SK-N-SH (cell line): ENCODE measurements at regions not wholly inside any gene's neighbourhood (a gene's known extent, or its start where the extent isn't known, plus 50 kb on each side); places are given as distances from the start of the nearest gene placed in this dataset.

ENCODE experiments used
- CTCF ChIA-PET: fragments of 300-600, 350-600 bp; formaldehyde crosslinking; extraction: SDS; loops from one replicate; lab custom pipeline; 2021; lab: Yijun Ruan, JAX
- POLR2A ChIA-PET: fragments of 350-600 bp; sonication (Branson Sonifier 250); formaldehyde crosslinking; extraction: SDS; loops from one replicate; lab custom pipeline; 2020; ENCODE audit warnings: antibody characterized with exemption, inconsistent platforms; lab: Yijun Ruan, JAX
- DNase-seq: peaks from one replicate; pipeline ENCODE4 v3.0.0; 2012
- H2AFZ ChIP-seq: fragments of 200-600 bp; sonication (generic); 2 replicates; pipeline ENCODE4 v1.8.1; 2016; ENCODE audit warnings: antibody characterized with exemption, mild to moderate bottlenecking, low read depth
- H3F3A ChIP-seq: fragments of 200-600 bp; sonication (generic); replicated peaks from 2 replicates; pipeline ENCODE3; 2016; ENCODE audit warnings: antibody characterized with exemption, mild to moderate bottlenecking; ENCODE audit not compliant: insufficient read depth
- H3K27ac ChIP-seq, 2 experiments: fragments of 200-500 bp in 1 of 2; fragments of 200-600 bp in 1 of 2; sonication (Bioruptor generic) in 1 of 2; sonication (generic), shearing (Covaris generic) in 1 of 2; 2 replicates each; pipeline versions ENCODE4 v1.5.1 to v1.6.1; 2014 to 2016; ENCODE audit warnings: low read depth in 2 of 2, inconsistent platforms in 1 of 2, low read length in 1 of 2, mild to moderate bottlenecking in 1 of 2, mixed read lengths in 1 of 2
- H3K27me3 ChIP-seq: fragments of 200-600 bp; sonication (generic), shearing (Covaris generic); 2 replicates; pipeline ENCODE4 v1.6.1; 2016; ENCODE audit warnings: mixed run types; ENCODE audit not compliant: insufficient read depth
- H3K36me3 ChIP-seq, 2 experiments: fragments of 200-500 bp in 1 of 2; fragments of 200-600 bp in 1 of 2; sonication (Bioruptor generic) in 1 of 2; sonication (generic) in 1 of 2; replicated peaks in 1 of 2; 2 replicates each; pipeline versions ENCODE3 to v1.5.1; 2014 to 2016; ENCODE audit warnings: low read length in 1 of 2, mild to moderate bottlenecking in 1 of 2; ENCODE audit not compliant: insufficient read depth in 2 of 2, control insufficient read depth in 1 of 2
- H3K4me1 ChIP-seq, 2 experiments: fragments of 200-500 bp in 1 of 2; fragments of 200-600 bp in 1 of 2; sonication (Bioruptor generic) in 1 of 2; sonication (generic), shearing (Covaris generic) in 1 of 2; 2 replicates each; pipeline versions ENCODE4 v1.5.1 to v1.6.1; 2014 to 2016; ENCODE audit warnings: low read depth in 1 of 2, low read length in 1 of 2, mixed run types in 1 of 2; ENCODE audit not compliant: insufficient read depth in 2 of 2, control insufficient read depth in 1 of 2
- H3K4me2 ChIP-seq: fragments of 200-600 bp; sonication (generic), shearing (Covaris generic); 2 replicates; pipeline ENCODE4 v1.6.1; 2017; ENCODE audit warnings: mixed run types
- H3K4me3 ChIP-seq, 2 experiments: fragments of 200-500 bp in 1 of 2; fragments of 200-600 bp in 1 of 2; sonication (Bioruptor generic) in 1 of 2; sonication (generic), shearing (Covaris generic) in 1 of 2; 2 replicates each; pipeline versions ENCODE4 v1.5.1 to v1.8.1; 2014 to 2016; ENCODE audit warnings: low read depth in 2 of 2, inconsistent platforms in 1 of 2, low read length in 1 of 2, mild to moderate bottlenecking in 1 of 2, mixed read lengths in 1 of 2, moderate library complexity in 1 of 2
- H3K79me2 ChIP-seq: fragments of 200-600 bp; sonication (generic); 2 replicates; pipeline ENCODE4 v1.8.1; 2017; ENCODE audit warnings: mild to moderate bottlenecking; ENCODE audit not compliant: insufficient read depth
- H3K9ac ChIP-seq: fragments of 200-600 bp; sonication (generic); 2 replicates; pipeline ENCODE4 v1.6.1; 2017; ENCODE audit warnings: mixed run types
- H3K9me2 ChIP-seq: fragments of 200-600 bp; sonication (generic); 2 replicates; pipeline ENCODE4 v1.6.1; 2017; ENCODE audit warnings: mixed run types
- H3K9me3 ChIP-seq: fragments of 200-600 bp; sonication (generic); 2 replicates; pipeline ENCODE4 v1.6.1; 2017; ENCODE audit warnings: mixed run types, mild to moderate bottlenecking, moderate library complexity
- H4K20me1 ChIP-seq: fragments of 200-600 bp; sonication (generic); 2 replicates; pipeline ENCODE4 v1.6.1; 2017; ENCODE audit warnings: mild to moderate bottlenecking, mixed run types; ENCODE audit not compliant: insufficient read depth
- FOSL2 ChIP-seq: IDR thresholded peaks from 2 replicates; pipeline ENCODE4 v1.4.0; 2012; ENCODE audit warnings: low read depth, mild to moderate bottlenecking, moderate library complexity, borderline replicate concordance
- FOXM1 ChIP-seq: IDR thresholded peaks from 2 replicates; pipeline ENCODE4 v1.4.0; 2012; ENCODE audit warnings: low read depth, mild to moderate bottlenecking
- GABPA ChIP-seq: IDR thresholded peaks from 2 replicates; pipeline ENCODE4 v1.4.0; 2012; ENCODE audit warnings: low read depth, mild to moderate bottlenecking
- JUND ChIP-seq: IDR thresholded peaks from 2 replicates; pipeline ENCODE4 v1.4.0; 2012
- MEF2A ChIP-seq: IDR thresholded peaks from 2 replicates; pipeline ENCODE4 v1.4.0; 2012; ENCODE audit warnings: low read depth, borderline replicate concordance
- MXI1 ChIP-seq: IDR thresholded peaks from 2 replicates; pipeline ENCODE4 v1.6.1; 2012; ENCODE audit warnings: mild to moderate bottlenecking, low read depth, low read length, improper control_type of control experiment
- POLR2AphosphoS5 ChIP-seq: IDR thresholded peaks from 2 replicates; pipeline ENCODE4 v1.6.1; 2012; ENCODE audit warnings: low read depth, low read length
- RAD21 ChIP-seq: IDR thresholded peaks from 2 replicates; pipeline ENCODE4 v1.6.1; 2012; ENCODE audit warnings: mild to moderate bottlenecking, low read length
- REST ChIP-seq: IDR thresholded peaks from 2 replicates; pipeline ENCODE4 v1.6.1; 2012; ENCODE audit warnings: mild to moderate bottlenecking, low read depth, low read length, moderate library complexity
- RXRA ChIP-seq: IDR thresholded peaks from 2 replicates; pipeline ENCODE4 v1.4.0; 2012; ENCODE audit warnings: low read depth, mild to moderate bottlenecking, borderline replicate concordance
- SIN3A ChIP-seq: IDR thresholded peaks from 2 replicates; pipeline ENCODE4 v1.6.1; 2012; ENCODE audit warnings: low read depth, mild to moderate bottlenecking, low read length, moderate library complexity, borderline replicate concordance
- SMC3 ChIP-seq: IDR thresholded peaks from 2 replicates; pipeline ENCODE4 v1.6.1; 2012; ENCODE audit warnings: low read depth, low read length, improper control_type of control experiment
- TCF12 ChIP-seq: IDR thresholded peaks from 2 replicates; pipeline ENCODE4 v1.4.0; 2012
- TEAD4 ChIP-seq: IDR thresholded peaks from 2 replicates; pipeline ENCODE4 v1.4.0; 2012; ENCODE audit warnings: mild to moderate bottlenecking, borderline replicate concordance; ENCODE audit not compliant: insufficient read depth
- WGBS: methylation state at CpG from one replicate; pipeline ENCODE4 v1.1.6; 2017; ENCODE audit warnings: low lambda C conversion rate; 5-methylcytosine and 5-hydroxymethylcytosine counted together
- TF ChIP-seq, protein P1 (sequence below): IDR thresholded peaks from 2 replicates; pipeline ENCODE4 v1.4.0; 2012; ENCODE audit warnings: low read depth, borderline replicate concordance
- TF ChIP-seq, protein P2 (sequence below): IDR thresholded peaks from 2 replicates; pipeline ENCODE4 v1.4.0; 2012; ENCODE audit warnings: low read depth

DNA sequence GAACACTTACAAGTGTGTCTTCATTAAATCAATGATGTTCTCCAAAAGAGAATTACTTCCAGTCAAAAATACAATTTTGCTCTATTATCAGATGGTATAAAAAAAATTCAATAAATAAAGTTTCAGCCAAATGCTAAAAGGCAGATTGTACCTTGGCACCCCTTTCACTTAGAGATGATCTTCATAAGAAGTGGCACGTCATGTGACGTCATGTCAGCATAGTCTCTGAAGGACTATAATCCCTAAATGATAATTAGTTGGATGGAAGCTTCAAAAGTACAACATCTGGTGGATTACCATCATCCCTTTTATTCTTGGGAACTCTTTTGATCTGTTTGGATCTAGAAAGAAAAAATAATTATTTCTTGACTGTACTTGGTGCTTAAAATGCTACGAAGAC is 335.5 kb upstream of the EDNRB start:
- Histone ChIP-seq H3K36me3 (no peaks in the 10 kb centered on the region), H4K20me1 (no peaks in the 10 kb centered on the region), H3K9me3 (no peaks in the 10 kb centered on the region), H2AFZ (no peak overlapping the region), H3K9me2 (no peaks in the 10 kb centered on the region), H3K4me3 (no peak overlapping the region), H3K79me2 (no peaks in the 10 kb centered on the region), H3K4me1 (peaks cover 0 to 2% of the 10 kb centered on the region in 2 experiments; a peak in 2 of 4 replicates), H3K27ac (peak overlapping the region in 1 of 2 experiments; percentile 60; a peak in 1 of 4 replicates), H3F3A (no peaks in the 10 kb centered on the region), H3K27me3 (no peaks in the 10 kb centered on the region), H3K9ac (no peak overlapping the region), H3K4me2 (no peak overlapping the region)
- ChIA-PET CTCF (interaction anchor here (1.1 to 2.1 kb wide), 2 partner anchors 13 to 117 kb away, joined by 5 to 14 read pairs; no protein-coding TSS in a partner anchor), POLR2A (no interaction called here)
- no peak for TF ChIP-seq TEAD4
- TF ChIP-seq MEF2A: no peak
- no peak for TF ChIP-seq MXI1
- TF ChIP-seq RXRA: no peak
- TF ChIP-seq, protein P1, sequence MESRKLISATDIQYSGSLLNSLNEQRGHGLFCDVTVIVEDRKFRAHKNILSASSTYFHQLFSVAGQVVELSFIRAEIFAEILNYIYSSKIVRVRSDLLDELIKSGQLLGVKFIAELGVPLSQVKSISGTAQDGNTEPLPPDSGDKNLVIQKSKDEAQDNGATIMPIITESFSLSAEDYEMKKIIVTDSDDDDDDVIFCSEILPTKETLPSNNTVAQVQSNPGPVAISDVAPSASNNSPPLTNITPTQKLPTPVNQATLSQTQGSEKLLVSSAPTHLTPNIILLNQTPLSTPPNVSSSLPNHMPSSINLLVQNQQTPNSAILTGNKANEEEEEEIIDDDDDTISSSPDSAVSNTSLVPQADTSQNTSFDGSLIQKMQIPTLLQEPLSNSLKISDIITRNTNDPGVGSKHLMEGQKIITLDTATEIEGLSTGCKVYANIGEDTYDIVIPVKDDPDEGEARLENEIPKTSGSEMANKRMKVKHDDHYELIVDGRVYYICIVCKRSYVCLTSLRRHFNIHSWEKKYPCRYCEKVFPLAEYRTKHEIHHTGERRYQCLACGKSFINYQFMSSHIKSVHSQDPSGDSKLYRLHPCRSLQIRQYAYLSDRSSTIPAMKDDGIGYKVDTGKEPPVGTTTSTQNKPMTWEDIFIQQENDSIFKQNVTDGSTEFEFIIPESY: no peak
- TF ChIP-seq JUND: no peak
- TF ChIP-seq POLR2AphosphoS5: no peak
- no peak for TF ChIP-seq REST
- no peak for TF ChIP-seq SIN3A
- no peak for DNase-seq
- WGBS: 63% methylated on average over 3 of the region's 3 CpGs

DNA sequence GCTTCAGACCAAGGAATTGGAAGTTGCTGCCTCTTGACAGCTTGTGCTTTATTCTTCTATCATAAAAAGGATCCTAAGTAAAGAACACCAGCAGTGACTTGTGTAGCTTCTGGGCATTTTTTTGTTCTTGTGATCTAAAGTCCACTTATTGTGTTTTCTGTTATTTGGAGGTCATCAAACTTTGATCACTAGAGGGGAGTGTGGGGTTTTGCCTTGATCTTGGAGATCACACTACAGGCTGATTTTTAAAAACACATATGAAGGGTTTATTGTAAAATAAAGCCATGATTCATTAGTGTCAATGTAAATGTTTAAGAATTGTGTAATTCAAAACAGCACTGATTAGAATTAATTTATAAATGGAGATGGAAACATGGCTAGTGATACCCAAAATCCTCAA is 328.7 kb upstream of the EDNRB start:
- no peak overlapping the region for H2AFZ ChIP-seq
- no peaks in the 10 kb centered on the region for H3K9me3 ChIP-seq
- H3F3A ChIP-seq: no peaks in the 10 kb centered on the region
- no peaks in the 10 kb centered on the region for H3K79me2 ChIP-seq
- TF ChIP-seq, protein P2, sequence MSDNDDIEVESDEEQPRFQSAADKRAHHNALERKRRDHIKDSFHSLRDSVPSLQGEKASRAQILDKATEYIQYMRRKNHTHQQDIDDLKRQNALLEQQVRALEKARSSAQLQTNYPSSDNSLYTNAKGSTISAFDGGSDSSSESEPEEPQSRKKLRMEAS: no peak
- no peak for TF ChIP-seq TCF12
- no peak for TF ChIP-seq TEAD4
- TF ChIP-seq SMC3: no peak
- TF ChIP-seq FOXM1: no peak
- peak; percentile 55 for TF ChIP-seq RAD21
- TF ChIP-seq REST: no peak
- TF ChIP-seq GABPA: no peak
- TF ChIP-seq FOSL2: no peak
- H4K20me1 ChIP-seq: no peaks in the 10 kb centered on the region
- H3K9ac ChIP-seq: no peak overlapping the region
- no peaks in the 10 kb centered on the region for H3K27me3 ChIP-seq
- no peak overlapping the region for H3K27ac ChIP-seq
- H3K9me2 ChIP-seq: no peaks in the 10 kb centered on the region
- no peak overlapping the region for H3K4me3 ChIP-seq
- DNase-seq: no peak
- no peaks in the 10 kb centered on the region for H3K36me3 ChIP-seq
- ChIA-PET POLR2A (no interaction called here), CTCF (interaction anchor here (0.9 to 1.3 kb wide), 3 partner anchors 15 to 731 kb away, joined by 3 read pairs; no protein-coding TSS in a partner anchor)
- peaks cover 0 to 2% of the 10 kb centered on the region in 2 experiments; a peak in 2 of 4 replicates for H3K4me1 ChIP-seq
- no peak overlapping the region for H3K4me2 ChIP-seq
